ENCODE measurements at regions not wholly inside any gene's neighbourhood (a gene's known extent, or its start where the extent isn't known, plus 50 kb on each side); places are given as distances from the start of the nearest gene placed in this dataset.

DNA sequence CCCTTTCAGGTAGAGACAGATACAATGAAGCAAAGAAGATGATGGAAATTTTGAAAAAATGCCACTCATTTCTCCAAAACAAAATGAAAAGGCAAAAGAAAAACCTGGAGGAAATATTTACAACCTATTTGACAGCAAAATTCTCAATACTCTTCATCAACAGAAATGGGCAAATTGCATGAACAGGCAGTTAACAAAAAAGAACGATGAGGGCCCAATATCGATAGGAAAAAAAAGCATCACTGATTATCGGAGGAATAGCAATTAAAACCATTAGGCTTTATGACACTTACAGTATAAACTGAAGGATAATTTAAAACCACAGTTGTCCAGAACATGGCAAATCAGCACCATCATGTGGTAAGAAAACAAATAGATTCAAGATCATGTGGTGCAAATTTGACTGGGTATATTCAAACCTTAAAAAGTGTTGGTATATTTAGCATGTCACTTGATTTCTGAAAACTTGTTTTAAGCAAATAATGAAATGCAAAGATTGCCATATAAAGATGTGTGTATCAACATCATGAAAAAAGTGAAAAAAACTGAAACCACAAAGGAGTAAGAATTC, 222.9 kb downstream of the BRD1 start:
- Histone ChIP-seq H3K4me3 (no peak overlapping the region), H3K4me1 (ENCODE audit: low read depth) (no peaks in the 10 kb centered on the region), H3K27me3 (no peaks in the 10 kb centered on the region), H3K27ac (no peak overlapping the region), H3K9me3 (ENCODE audit: low read depth) (no peaks in the 10 kb centered on the region), H3K36me3 (no peaks in the 10 kb centered on the region)
- TF ChIP-seq, protein P1, sequence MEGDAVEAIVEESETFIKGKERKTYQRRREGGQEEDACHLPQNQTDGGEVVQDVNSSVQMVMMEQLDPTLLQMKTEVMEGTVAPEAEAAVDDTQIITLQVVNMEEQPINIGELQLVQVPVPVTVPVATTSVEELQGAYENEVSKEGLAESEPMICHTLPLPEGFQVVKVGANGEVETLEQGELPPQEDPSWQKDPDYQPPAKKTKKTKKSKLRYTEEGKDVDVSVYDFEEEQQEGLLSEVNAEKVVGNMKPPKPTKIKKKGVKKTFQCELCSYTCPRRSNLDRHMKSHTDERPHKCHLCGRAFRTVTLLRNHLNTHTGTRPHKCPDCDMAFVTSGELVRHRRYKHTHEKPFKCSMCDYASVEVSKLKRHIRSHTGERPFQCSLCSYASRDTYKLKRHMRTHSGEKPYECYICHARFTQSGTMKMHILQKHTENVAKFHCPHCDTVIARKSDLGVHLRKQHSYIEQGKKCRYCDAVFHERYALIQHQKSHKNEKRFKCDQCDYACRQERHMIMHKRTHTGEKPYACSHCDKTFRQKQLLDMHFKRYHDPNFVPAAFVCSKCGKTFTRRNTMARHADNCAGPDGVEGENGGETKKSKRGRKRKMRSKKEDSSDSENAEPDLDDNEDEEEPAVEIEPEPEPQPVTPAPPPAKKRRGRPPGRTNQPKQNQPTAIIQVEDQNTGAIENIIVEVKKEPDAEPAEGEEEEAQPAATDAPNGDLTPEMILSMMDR (IDR thresholded peaks at IDR 0.05; ENCODE audit: low read depth, low read length) = no peak
- no peak for DNase-seq (ENCODE audit: low read depth in 1 of 2, low spot score in 1 of 2)

GRCh38 chr22:49603016-49603415, 224.7 kb downstream of the BRD1 start:
- TF ChIP-seq, protein P1 (IDR thresholded peaks at IDR 0.05; ENCODE audit: low read depth, low read length) = no peak

GRCh38 chr22:49602481-49602880, 225.2 kb downstream of the BRD1 start:
- Histone ChIP-seq H3K9me3 (ENCODE audit: low read depth) (no peaks in the 10 kb centered on the region), H3K4me3 (no peak overlapping the region), H3K27ac (no peak overlapping the region), H3K4me1 (ENCODE audit: low read depth) (no peaks in the 10 kb centered on the region), H3K27me3 (no peaks in the 10 kb centered on the region), H3K36me3 (no peaks in the 10 kb centered on the region)
- TF ChIP-seq, protein P1 (IDR thresholded peaks at IDR 0.05; ENCODE audit: low read depth, low read length) = no peak
- no peak for DNase-seq (ENCODE audit: low read depth in 1 of 2, low spot score in 1 of 2)

More at GRCh38 chr22:49603016-49603415, 224.7 kb downstream of the BRD1 start:
- Histone ChIP-seq H3K4me3 (no peak overlapping the region), H3K27ac (no peak overlapping the region), H3K27me3 (no peaks in the 10 kb centered on the region), H3K36me3 (no peaks in the 10 kb centered on the region), H3K9me3 (ENCODE audit: low read depth) (no peaks in the 10 kb centered on the region), H3K4me1 (ENCODE audit: low read depth) (no peaks in the 10 kb centered on the region)
- DNase-seq (ENCODE audit: low read depth in 1 of 2, low spot score in 1 of 2) = no peak

DNA sequence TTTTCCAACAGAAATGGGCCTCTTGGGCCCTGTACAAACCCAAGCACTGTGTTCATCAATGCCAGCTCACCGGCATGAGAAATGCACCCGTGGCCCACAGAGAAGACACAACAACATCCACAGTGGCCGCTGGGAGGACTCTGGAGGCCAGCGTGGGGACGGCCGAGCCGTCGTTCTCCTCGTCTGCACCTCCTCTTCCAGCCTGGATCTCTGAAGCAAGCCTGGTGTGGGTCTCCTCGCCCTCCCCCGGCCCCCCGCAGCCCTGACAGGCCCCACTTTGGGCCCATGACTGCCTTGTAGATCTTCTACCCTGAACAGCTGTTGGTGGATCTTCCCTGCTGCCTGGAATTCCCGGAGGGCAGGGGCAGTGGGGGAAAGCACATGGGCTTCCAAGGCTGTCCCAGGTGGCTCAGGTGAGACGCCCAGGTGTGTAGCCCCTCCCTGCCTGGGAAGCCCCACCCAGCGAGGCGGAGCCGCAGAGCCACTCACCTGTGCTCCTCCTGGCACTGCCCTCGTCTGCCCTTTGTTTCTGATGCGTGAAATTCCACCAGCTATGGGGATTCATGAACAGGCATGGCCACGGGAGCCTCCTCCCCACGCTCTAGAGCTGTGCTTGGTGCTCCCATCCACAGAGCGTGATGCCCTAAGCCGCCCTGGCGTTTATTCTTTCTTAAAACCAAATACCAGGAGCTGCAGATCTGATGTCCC, 225.9 kb downstream of the BRD1 start:
- H3K4me3 ChIP-seq = no peak overlapping the region
- TF ChIP-seq, protein P1 (IDR thresholded peaks at IDR 0.05; ENCODE audit: low read depth, low read length) = no peak
- no peaks in the 10 kb centered on the region for H3K4me1 ChIP-seq (ENCODE audit: low read depth)
- no peak overlapping the region for H3K27ac ChIP-seq
- H3K9me3 ChIP-seq (ENCODE audit: low read depth) = no peaks in the 10 kb centered on the region
- H3K27me3 ChIP-seq = no peaks in the 10 kb centered on the region
- H3K36me3 ChIP-seq = no peaks in the 10 kb centered on the region
- no peak for DNase-seq (ENCODE audit: low read depth in 1 of 2, low spot score in 1 of 2)

- DNase-seq (ENCODE audit: low read depth in 1 of 2, low spot score in 1 of 2) = no peak
- Histone ChIP-seq H3K27ac (no peak overlapping the region), H3K9me3 (ENCODE audit: low read depth) (no peaks in the 10 kb centered on the region), H3K36me3 (no peaks in the 10 kb centered on the region), H3K27me3 (no peaks in the 10 kb centered on the region), H3K4me3 (no peak overlapping the region), H3K4me1 (ENCODE audit: low read depth) (no peaks in the 10 kb centered on the region)
- TF ChIP-seq, protein P1 (IDR thresholded peaks at IDR 0.05; ENCODE audit: low read depth, low read length) = no peak
Observed at GRCh38 chr22:49600891-49601431, 226.7 kb downstream of the BRD1 start.
